HG03039 (cell line): ENCODE measurements at regions not wholly inside any gene's neighbourhood (a gene's known extent, or its start where the extent isn't known, plus 50 kb on each side); places are given as distances from the start of the nearest gene placed in this dataset.

ENCODE experiments used
- ATAC-seq: cut with Tn5 transposase; IDR thresholded peaks from one replicate; pipeline ENCODE4 v1.9.1; 2021; ENCODE audit warnings: mild to moderate bottlenecking, moderate library complexity; ENCODE audit not compliant: unreplicated experiment

DNA sequence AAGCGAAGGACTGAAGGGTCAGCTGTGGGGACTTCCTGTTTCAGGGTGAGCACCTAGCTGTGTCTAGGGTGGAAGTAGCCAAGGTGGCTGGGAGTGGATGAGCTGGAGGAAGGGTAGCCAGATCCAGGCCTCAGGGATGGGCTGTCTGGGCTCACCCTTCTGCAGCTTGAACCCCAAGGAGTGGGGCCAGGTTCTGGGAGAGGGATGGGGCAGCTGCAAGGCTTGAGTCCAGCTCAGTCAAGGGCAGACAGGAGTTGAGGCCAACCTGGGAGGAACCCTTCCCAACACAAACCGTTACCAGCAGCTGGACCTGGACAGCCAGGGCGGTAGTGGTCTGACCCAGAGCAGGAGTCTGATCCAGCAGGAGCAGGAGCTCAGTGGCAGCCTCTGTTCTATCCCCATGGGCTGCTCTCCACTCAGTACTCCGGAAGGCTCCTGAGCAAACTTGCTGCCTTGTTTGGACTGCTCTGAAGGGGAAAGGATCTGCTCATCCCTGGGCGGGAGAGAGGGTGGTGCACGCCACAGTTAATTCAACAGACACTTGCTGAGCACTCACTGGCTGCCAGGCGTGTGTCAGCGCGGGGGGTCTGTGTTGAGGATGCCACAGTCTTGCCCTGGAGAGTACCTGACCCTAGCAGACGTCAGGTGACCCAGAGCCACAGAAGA lies 53.8 kb upstream of the THY1 start:
- ATAC-seq: no peak

DNA sequence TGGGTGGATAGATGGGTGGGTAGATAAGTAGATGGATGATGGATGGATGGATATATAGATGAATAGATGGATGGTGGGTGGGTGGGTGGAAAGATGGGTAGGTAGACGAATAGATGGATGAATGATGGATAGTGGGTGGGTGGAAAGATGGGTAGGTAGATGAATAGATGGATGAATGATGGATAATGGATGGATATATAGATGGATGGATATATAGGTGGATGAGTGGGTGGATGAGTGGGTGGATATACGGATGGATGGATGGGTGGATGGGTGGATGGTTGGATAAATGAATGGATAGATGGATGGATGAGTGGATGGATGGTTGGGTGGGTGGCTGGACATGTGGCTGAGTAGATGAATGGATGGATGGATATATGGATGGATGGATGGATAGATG lies 53.1 kb upstream of the THY1 start:
- ATAC-seq: no peak

DNA sequence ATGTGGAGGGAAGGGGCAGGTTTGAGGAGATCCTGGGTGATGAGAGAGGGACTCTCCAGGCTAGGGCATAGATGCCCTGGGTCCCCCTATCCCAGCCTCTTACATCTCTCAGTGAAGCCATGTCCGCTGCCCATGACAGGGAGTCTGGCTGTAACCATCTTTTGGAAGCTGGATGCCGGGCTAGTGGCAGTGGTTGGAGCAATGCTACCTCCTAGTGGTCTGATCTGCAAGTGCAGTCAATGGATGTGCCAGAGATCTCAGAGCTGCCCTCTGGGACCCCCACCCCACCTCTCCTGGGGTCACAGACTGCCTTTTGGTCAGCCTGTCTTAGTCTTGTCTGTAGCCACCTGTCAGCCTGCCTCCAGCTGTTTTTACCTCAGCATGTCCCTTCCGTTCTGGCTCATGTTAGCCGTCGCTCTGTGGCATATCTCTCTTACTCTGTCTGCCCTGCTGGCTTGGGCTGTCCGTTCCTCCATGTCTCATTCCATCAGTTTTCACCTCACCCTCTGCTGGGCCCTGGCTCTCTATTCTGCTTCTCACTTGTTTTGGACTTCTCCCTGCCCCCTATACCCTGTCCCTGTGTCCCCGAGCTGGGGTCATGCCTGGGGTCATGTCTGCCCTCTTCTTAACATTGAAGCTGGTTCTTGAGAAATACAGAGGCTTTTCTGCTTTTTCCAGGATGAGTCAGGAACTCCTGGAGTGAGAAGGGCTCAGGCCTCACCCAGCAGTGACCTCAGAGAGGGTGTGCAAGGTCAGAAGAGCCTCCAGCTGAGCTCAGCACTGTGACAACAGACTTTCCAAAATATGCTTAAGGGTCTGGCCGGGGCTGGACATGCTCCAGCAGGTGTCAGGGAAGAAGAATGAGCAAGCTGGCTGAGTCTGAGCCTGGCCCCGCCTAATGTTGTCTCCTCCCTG lies 52.0 kb upstream of the THY1 start:
- ATAC-seq: no peak

DNA sequence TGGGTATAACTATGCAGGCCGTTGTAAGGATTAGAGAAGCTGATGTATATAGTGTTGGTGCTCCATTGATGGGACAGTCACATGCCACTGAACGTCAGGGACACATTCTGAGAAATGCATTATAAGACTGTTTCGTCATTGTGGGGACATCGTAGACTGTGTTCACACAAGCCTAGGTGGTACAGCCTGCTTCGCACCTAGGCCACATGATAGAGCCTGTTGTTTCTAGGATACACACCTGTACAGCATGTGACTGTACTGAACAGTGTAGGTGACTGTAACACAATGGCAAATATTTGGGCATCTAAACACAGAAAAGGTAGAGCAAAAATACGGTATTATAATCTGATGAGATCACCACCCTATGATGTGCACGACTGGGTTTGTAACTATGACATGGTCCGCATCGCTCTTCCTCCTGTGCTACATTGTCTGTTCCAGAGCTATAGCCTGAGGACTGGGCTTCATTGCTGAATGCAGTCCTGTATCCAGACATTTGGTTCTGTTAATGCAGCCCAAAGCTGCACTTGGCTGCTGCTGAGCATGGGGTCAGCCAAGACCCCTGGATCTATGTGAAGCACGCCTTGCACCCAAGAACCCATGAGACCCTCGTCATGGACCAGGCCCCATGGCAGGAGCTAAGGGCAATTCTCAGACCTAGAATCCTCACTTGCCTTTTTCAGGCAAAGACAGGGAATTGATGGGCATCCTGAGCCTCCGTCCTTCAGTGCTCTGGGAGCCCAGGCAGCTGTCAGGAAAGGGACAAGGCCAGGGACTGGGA lies 51.1 kb upstream of the THY1 start:
- ATAC-seq: no peak

DNA sequence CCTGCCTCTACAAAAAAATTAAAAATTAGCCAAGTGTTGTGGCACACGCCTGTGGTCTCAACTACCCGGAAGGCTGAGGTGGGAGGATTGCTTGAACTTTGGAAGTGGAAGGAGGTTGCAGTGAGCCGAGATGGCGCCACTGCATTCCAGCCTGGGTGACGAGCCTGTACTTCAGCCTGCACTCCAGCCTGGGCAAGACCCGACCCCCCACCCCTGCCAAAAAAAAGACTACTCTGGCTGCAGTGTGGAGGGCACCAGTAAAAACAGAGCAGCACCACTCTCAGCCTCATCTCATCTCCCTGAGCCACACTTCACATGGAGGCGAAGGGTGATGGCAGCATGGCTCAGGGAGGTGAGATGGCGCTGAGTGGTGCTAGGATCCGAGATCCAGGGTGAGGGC lies 50.3 kb upstream of the THY1 start:
- ATAC-seq: no peak

DNA sequence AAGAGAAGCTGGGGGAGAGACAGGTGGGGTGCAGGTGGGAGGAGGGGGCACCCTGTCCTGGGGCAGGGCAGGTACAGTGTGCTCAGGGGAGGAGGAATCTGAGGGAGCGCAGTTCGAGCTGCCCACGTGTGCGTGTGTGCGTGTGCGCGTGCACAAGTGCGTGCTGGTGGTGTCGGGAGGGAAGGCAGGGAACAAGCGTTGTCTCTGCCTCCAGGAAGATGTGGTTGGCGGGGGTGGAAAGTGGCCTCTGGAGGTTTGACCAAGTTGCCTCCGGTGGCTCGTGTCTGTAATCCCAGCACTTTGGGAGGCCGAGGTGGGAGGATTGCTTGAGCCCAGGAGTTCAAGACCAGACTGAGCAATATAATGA lies 49.9 kb upstream of the THY1 start:
- ATAC-seq: no peak
